K562 (cell line): ENCODE measurements at regions not wholly inside any gene's neighbourhood (a gene's known extent, or its start where the extent isn't known, plus 50 kb on each side); places are given as distances from the start of the nearest gene placed in this dataset.
A peak's percentile ranks its signal among the peaks of the same experiment; 100 is the strongest.

ENCODE experiments used
- ATAC-seq: fragments of 200-7000 bp; cut with Tn5 transposase; 3 replicates; pipeline ENCODE4 v1.9.1; 2020; ENCODE audit warnings: moderate library complexity
- BruUV-seq: library from RNA; stranded (reverse); fragments of 400-500 nt; replicated peaks from 2 replicates; lab custom pipeline; 2021; lab: Mats Ljungman, UMichigan
- CTCF ChIA-PET: fragments of 300-600 bp; formaldehyde crosslinking; extraction: SDS; loops from one replicate; lab custom pipeline; 2021; ENCODE audit warnings: low intra/inter-chr PET ratio; lab: Yijun Ruan, JAX
- POLR2A ChIA-PET: fragments of 300-600, 350-650 bp; sonication (Branson Sonifier 250); formaldehyde crosslinking; extraction: SDS; loops from one replicate; lab custom pipeline; 2021; ENCODE audit warnings: antibody characterized with exemption, inconsistent platforms; lab: Yijun Ruan, JAX
- DNase-seq, 4 experiments: peaks; one replicate each; pipeline versions ENCODE4 v3.0.0 to v3.0.0-alpha.2; 2011 to 2018; ENCODE audit warnings: low spot score in 3 of 4, mixed read lengths in 3 of 4; ENCODE audit errors: extremely low read depth in 1 of 4
- FAIRE-seq: peaks from 2 replicates; lab custom pipeline; 2011; peaks lifted over from hg19 to GRCh38; lab: Jason Lieb, UNC
- H2AFZ ChIP-seq: 2 replicates; pipeline ENCODE4 v1.6.0; 2011; ENCODE audit warnings: low read depth, low read length, control low read depth, inconsistent platforms
- H3K27ac ChIP-seq: fragments of 200-600 bp; 3 replicates; pipeline ENCODE4 v1.8.0; 2011; ENCODE audit warnings: low read depth, mild to moderate bottlenecking, control low read depth, inconsistent platforms, low read length, moderate library complexity, mixed read lengths; ENCODE audit errors: extremely low read depth
- H3K27me3 ChIP-seq, 2 experiments: fragments of 300-600 bp in 1 of 2; 2 replicates in 1 of 2; 3 replicates in 1 of 2; pipeline versions ENCODE4 v1.6.0 to v1.8.0; 2011; ENCODE audit warnings: inconsistent platforms in 2 of 2, low read length in 2 of 2, mild to moderate bottlenecking in 1 of 2, mixed read lengths in 1 of 2, moderate library complexity in 1 of 2; ENCODE audit not compliant: control insufficient read depth in 2 of 2, insufficient read depth in 2 of 2
- H3K36me3 ChIP-seq: fragments of 300-600 bp; 3 replicates; pipeline ENCODE4 v1.8.0; 2011; ENCODE audit warnings: mild to moderate bottlenecking, low read length, inconsistent platforms; ENCODE audit not compliant: control insufficient read depth, insufficient read depth
- H3K4me1 ChIP-seq, 2 experiments: fragments of 200-600 bp in 1 of 2; replicated peaks in 1 of 2; 2 replicates in 1 of 2; 3 replicates in 1 of 2; pipeline versions ENCODE4 v1.5.1 to v1.8.0; 2011; ENCODE audit warnings: inconsistent platforms in 2 of 2, low read length in 2 of 2, mild to moderate bottlenecking in 1 of 2, mixed read lengths in 1 of 2, moderate library complexity in 1 of 2; ENCODE audit not compliant: control insufficient read depth in 2 of 2, insufficient read depth in 2 of 2
- H3K4me2 ChIP-seq: 2 replicates; pipeline ENCODE4 v1.6.1; 2011; ENCODE audit warnings: low read length, control low read depth, inconsistent platforms, mixed read lengths; ENCODE audit not compliant: insufficient read depth
- H3K4me3 ChIP-seq: fragments of 200-600 bp; sonication (generic), shearing (Covaris generic); 2 replicates; pipeline ENCODE4 v1.5.1; 2016; ENCODE audit warnings: control low read depth, inconsistent platforms
- H3K79me2 ChIP-seq: fragments of 200-600 bp; 3 replicates; pipeline ENCODE4 v1.8.0; 2011; ENCODE audit warnings: low read length, inconsistent platforms; ENCODE audit not compliant: control insufficient read depth, insufficient read depth
- H3K9ac ChIP-seq, 2 experiments: 2 replicates each; pipeline versions ENCODE4 v1.6.0 to v1.6.1; 2011; ENCODE audit warnings: low read depth in 2 of 2, low read length in 2 of 2, control low read depth in 1 of 2, inconsistent platforms in 1 of 2, mild to moderate bottlenecking in 1 of 2, mixed read lengths in 1 of 2; ENCODE audit not compliant: insufficient read depth in 1 of 2
- H3K9me1 ChIP-seq: one replicate; pipeline ENCODE4 v1.6.0; 2011; ENCODE audit warnings: inconsistent platforms, mild to moderate bottlenecking, low read length, moderate library complexity; ENCODE audit not compliant: control insufficient read depth, insufficient read depth
- H3K9me3 ChIP-seq: replicated peaks from 2 replicates; pipeline ENCODE4 v1.5.1; 2011; ENCODE audit warnings: low read depth, low read length, inconsistent platforms; ENCODE audit not compliant: control insufficient read depth, insufficient read depth
- H4K20me1 ChIP-seq: replicated peaks from 2 replicates; pipeline ENCODE4 v1.6.1; 2011; ENCODE audit warnings: low read length, inconsistent platforms, mixed read lengths; ENCODE audit not compliant: control insufficient read depth, insufficient read depth
- STAG1 ChIP-seq: sonication (generic); formaldehyde crosslinking; IDR thresholded peaks from 2 replicates; pipeline ENCODE4 v1.5.0; 2020; ENCODE audit warnings: missing genetic modification reagents, borderline replicate concordance
- WGBS: fragments of 100-300 bp; shearing (Covaris generic); methylation state at CpG from one replicate; pipeline ENCODE4 v1.1.6; 2016; ENCODE audit warnings: low coverage, mixed read lengths; ENCODE audit not compliant: insufficient coverage; ENCODE audit errors: missing lambda C conversion rate; 5-methylcytosine and 5-hydroxymethylcytosine counted together
- in situ Hi-C: fragments of 300-500 bp; cut with MboI; formaldehyde crosslinking; loops from 4 replicates; pipeline ENCODE4 v1.15.0; 2018; ENCODE audit warnings: inconsistent platforms, mixed read lengths
- intact Hi-C: fragments of 100-400 bp; cut with micrococcal nuclease; formaldehyde crosslinking; loops from 2 replicates; pipeline ENCODE4 v1.14.2; 2022
- TF ChIP-seq, protein P1 (sequence below), 3 experiments: IDR thresholded peaks in 2 of 3; conservative IDR thresholded peaks in 1 of 3; 2 replicates each; pipeline ENCODE4 v1.5.1; 2011 to 2012; ENCODE audit warnings: low read length in 3 of 3, mild to moderate bottlenecking in 3 of 3, control low read depth in 2 of 3, improper control_type of control experiment in 1 of 3, inconsistent platforms in 1 of 3, low read depth in 1 of 3, mixed read lengths in 1 of 3, moderate library complexity in 1 of 3; ENCODE audit not compliant: insufficient read depth in 2 of 3
- TF ChIP-seq, protein P2 (sequence below), 2 experiments: fragments of 450-650 bp; formaldehyde crosslinking in 1 of 2; IDR thresholded peaks; 2 replicates each; pipeline versions ENCODE4 v1.4.0 to v1.6.1; 2014 to 2020; ENCODE audit warnings: mild to moderate bottlenecking in 2 of 2, borderline replicate concordance in 1 of 2, low read depth in 1 of 2
- TF ChIP-seq, protein P3 (sequence below): sonication (generic); formaldehyde crosslinking; IDR thresholded peaks from 2 replicates; pipeline ENCODE4 v1.8.1; 2023; ENCODE audit warnings: missing genetic modification reagents, mild to moderate bottlenecking, borderline replicate concordance

DNA sequence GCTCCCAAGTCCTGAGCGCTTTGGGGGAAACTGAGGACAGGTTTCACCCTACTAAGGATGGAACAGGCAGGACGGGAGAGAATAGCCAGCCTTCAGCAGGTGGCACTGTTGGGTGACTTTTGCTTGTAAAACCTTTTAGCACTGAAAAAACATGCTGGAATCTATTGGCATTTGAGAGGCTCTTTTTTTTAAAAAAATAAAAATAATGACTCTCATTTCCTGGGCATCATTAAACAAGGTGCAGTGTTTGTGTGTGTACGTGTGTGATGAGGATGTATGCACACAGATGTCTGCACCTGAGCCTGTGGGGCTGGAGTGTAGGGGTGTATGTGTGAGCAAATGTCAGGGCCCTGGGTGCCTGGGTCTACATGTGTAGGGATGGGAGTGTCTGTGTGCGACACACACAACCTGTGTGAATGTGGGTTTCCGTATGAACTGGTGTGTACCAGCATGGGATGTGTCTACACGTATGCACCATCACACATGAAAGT, 177.9 kb downstream of the RPS24 start:
- Histone ChIP-seq H3K4me2 (no peak overlapping the region), H3K27me3 (peaks cover 6 to 34% of the 10 kb centered on the region in 2 experiments; a peak in 3 of 5 replicates), H3K36me3 (no peaks in the 10 kb centered on the region), H3K9me3 (no peaks in the 10 kb centered on the region), H3K9me1 (no peaks in the 10 kb centered on the region), H3K4me3 (no peak overlapping the region), H3K4me1 (no peaks in the 10 kb centered on the region), H3K9ac (no peak overlapping the region), H3K27ac (no peak overlapping the region), H3K79me2 (no peaks in the 10 kb centered on the region), H4K20me1 (no peaks in the 10 kb centered on the region; the same call in none of the 2 replicates), H2AFZ (no peak overlapping the region)
- no TSS peak for BruUV-seq
- WGBS: under 1% methylated on average over 6 of the region's 6 CpGs
- POLR2A ChIA-PET: no interaction called here
- intact Hi-C loops (loop anchor here (10.0 kb wide), 2 partner anchors 443 to 983 kb away; no protein-coding TSS in a partner anchor), in situ Hi-C loops (no loop called here)
- FAIRE-seq (peak; percentile 29), DNase-seq (peak in 1 of 4 experiments; percentile 23), ATAC-seq (no peak)
- CTCF ChIA-PET: interaction anchor here (0.8 to 1.5 kb wide), 3 partner anchors 91 to 169 kb away, joined by 3 to 9 read pairs (median 8); no protein-coding TSS in a partner anchor
- TF ChIP-seq, protein P1, sequence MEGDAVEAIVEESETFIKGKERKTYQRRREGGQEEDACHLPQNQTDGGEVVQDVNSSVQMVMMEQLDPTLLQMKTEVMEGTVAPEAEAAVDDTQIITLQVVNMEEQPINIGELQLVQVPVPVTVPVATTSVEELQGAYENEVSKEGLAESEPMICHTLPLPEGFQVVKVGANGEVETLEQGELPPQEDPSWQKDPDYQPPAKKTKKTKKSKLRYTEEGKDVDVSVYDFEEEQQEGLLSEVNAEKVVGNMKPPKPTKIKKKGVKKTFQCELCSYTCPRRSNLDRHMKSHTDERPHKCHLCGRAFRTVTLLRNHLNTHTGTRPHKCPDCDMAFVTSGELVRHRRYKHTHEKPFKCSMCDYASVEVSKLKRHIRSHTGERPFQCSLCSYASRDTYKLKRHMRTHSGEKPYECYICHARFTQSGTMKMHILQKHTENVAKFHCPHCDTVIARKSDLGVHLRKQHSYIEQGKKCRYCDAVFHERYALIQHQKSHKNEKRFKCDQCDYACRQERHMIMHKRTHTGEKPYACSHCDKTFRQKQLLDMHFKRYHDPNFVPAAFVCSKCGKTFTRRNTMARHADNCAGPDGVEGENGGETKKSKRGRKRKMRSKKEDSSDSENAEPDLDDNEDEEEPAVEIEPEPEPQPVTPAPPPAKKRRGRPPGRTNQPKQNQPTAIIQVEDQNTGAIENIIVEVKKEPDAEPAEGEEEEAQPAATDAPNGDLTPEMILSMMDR (IDR thresholded peaks at IDR 0.05 in 2 of 3, conservative IDR thresholded peaks at IDR 0.05 in 1 of 3; ENCODE audit: insufficient read depth in 2 of 3, low read depth in 1 of 3, low read length in 3 of 3): peak in 2 of 3 experiments; percentile 53 to 63; a peak in 4 of 6 replicates
- TF ChIP-seq, protein P2, sequence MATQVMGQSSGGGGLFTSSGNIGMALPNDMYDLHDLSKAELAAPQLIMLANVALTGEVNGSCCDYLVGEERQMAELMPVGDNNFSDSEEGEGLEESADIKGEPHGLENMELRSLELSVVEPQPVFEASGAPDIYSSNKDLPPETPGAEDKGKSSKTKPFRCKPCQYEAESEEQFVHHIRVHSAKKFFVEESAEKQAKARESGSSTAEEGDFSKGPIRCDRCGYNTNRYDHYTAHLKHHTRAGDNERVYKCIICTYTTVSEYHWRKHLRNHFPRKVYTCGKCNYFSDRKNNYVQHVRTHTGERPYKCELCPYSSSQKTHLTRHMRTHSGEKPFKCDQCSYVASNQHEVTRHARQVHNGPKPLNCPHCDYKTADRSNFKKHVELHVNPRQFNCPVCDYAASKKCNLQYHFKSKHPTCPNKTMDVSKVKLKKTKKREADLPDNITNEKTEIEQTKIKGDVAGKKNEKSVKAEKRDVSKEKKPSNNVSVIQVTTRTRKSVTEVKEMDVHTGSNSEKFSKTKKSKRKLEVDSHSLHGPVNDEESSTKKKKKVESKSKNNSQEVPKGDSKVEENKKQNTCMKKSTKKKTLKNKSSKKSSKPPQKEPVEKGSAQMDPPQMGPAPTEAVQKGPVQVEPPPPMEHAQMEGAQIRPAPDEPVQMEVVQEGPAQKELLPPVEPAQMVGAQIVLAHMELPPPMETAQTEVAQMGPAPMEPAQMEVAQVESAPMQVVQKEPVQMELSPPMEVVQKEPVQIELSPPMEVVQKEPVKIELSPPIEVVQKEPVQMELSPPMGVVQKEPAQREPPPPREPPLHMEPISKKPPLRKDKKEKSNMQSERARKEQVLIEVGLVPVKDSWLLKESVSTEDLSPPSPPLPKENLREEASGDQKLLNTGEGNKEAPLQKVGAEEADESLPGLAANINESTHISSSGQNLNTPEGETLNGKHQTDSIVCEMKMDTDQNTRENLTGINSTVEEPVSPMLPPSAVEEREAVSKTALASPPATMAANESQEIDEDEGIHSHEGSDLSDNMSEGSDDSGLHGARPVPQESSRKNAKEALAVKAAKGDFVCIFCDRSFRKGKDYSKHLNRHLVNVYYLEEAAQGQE (IDR thresholded peaks at IDR 0.05; ENCODE audit: borderline replicate concordance): peak; percentile 50; the same call in 1 of the 2 replicates
- TF ChIP-seq, protein P2 (CRISPR knock-in tag; IDR thresholded peaks at IDR 0.05; ENCODE audit: low read depth): no peak
- TF ChIP-seq, protein P3, sequence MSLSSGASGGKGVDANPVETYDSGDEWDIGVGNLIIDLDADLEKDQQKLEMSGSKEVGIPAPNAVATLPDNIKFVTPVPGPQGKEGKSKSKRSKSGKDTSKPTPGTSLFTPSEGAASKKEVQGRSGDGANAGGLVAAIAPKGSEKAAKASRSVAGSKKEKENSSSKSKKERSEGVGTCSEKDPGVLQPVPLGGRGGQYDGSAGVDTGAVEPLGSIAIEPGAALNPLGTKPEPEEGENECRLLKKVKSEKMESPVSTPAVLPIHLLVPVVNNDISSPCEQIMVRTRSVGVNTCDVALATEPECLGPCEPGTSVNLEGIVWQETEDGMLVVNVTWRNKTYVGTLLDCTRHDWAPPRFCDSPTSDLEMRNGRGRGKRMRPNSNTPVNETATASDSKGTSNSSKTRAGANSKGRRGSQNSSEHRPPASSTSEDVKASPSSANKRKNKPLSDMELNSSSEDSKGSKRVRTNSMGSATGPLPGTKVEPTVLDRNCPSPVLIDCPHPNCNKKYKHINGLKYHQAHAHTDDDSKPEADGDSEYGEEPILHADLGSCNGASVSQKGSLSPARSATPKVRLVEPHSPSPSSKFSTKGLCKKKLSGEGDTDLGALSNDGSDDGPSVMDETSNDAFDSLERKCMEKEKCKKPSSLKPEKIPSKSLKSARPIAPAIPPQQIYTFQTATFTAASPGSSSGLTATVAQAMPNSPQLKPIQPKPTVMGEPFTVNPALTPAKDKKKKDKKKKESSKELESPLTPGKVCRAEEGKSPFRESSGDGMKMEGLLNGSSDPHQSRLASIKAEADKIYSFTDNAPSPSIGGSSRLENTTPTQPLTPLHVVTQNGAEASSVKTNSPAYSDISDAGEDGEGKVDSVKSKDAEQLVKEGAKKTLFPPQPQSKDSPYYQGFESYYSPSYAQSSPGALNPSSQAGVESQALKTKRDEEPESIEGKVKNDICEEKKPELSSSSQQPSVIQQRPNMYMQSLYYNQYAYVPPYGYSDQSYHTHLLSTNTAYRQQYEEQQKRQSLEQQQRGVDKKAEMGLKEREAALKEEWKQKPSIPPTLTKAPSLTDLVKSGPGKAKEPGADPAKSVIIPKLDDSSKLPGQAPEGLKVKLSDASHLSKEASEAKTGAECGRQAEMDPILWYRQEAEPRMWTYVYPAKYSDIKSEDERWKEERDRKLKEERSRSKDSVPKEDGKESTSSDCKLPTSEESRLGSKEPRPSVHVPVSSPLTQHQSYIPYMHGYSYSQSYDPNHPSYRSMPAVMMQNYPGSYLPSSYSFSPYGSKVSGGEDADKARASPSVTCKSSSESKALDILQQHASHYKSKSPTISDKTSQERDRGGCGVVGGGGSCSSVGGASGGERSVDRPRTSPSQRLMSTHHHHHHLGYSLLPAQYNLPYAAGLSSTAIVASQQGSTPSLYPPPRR (CRISPR knock-in tag): no peak
- peak; percentile 15; the same call in 1 of the 2 replicates for TF ChIP-seq STAG1 (CRISPR knock-in tag)
